HepG2 (cell line): ENCODE measurements at regions not wholly inside any gene's neighbourhood (a gene's known extent, or its start where the extent isn't known, plus 50 kb on each side); places are given as distances from the start of the nearest gene placed in this dataset.

Experiments used
- ATAC-seq: fragments of 200-7000 bp; cut with Tn5 transposase; 3 replicates; pipeline ENCODE4 v1.9.1; 2020; ENCODE audit warnings: mild to moderate bottlenecking, moderate library complexity
- BruUV-seq: library from RNA; stranded (reverse); fragments of 400-500 nt; replicated peaks from 2 replicates; lab custom pipeline; 2021; lab: Mats Ljungman, UMichigan
- CTCF ChIA-PET: fragments of 300-600 bp; formaldehyde crosslinking; extraction: SDS; loops from one replicate; lab custom pipeline; 2021; ENCODE audit warnings: low total read pairs, inconsistent platforms, low intra/inter-chr PET ratio; lab: Yijun Ruan, JAX
- POLR2A ChIA-PET: fragments of 350-600 bp; sonication (Branson Sonifier 250); formaldehyde crosslinking; loops from one replicate; lab custom pipeline; 2020; ENCODE audit warnings: antibody characterized with exemption, inconsistent platforms; lab: Yijun Ruan, JAX
- DNase-seq: peaks from one replicate; pipeline ENCODE4 v3.0.0-alpha.2; 2015; ENCODE audit warnings: low spot score
- FAIRE-seq: peaks from 3 replicates; lab custom pipeline; 2011; peaks lifted over from hg19 to GRCh38; lab: Jason Lieb, UNC
- H2AFZ ChIP-seq: one replicate; pipeline ENCODE4 v1.6.1; 2011; ENCODE audit warnings: low read length, inconsistent platforms
- H3K27ac ChIP-seq: fragments of 300-600 bp; 3 replicates; pipeline ENCODE4 v1.8.0; 2011; ENCODE audit warnings: mixed run types, mild to moderate bottlenecking, mixed read lengths, low read length, inconsistent platforms; ENCODE audit not compliant: insufficient read depth; ENCODE audit errors: extremely low read length
- H3K27me3 ChIP-seq, 2 experiments: fragments of 200-600 bp in 1 of 2; 2 replicates in 1 of 2; 3 replicates in 1 of 2; pipeline versions ENCODE4 v1.6.0 to v1.8.0; 2011; ENCODE audit warnings: low read length in 2 of 2, mild to moderate bottlenecking in 2 of 2, moderate library complexity in 2 of 2, inconsistent platforms in 1 of 2; ENCODE audit not compliant: insufficient read depth in 2 of 2, control insufficient read depth in 1 of 2
- H3K36me3 ChIP-seq, 2 experiments: fragments of 200-600 bp in 1 of 2; replicated peaks in 1 of 2; 2 replicates in 1 of 2; 3 replicates in 1 of 2; pipeline versions ENCODE4 v1.5.1 to v1.8.0; 2011; ENCODE audit warnings: low read length in 2 of 2, inconsistent platforms in 1 of 2; ENCODE audit not compliant: insufficient read depth in 2 of 2, control insufficient read depth in 1 of 2
- H3K4me1 ChIP-seq: 2 replicates; pipeline ENCODE4 v1.5.1; 2012; ENCODE audit warnings: low read length, inconsistent platforms; ENCODE audit not compliant: insufficient read depth
- H3K4me2 ChIP-seq: 2 replicates; pipeline ENCODE4 v1.6.0; 2011; ENCODE audit warnings: low read depth, low read length, inconsistent platforms
- H3K4me3 ChIP-seq, 3 experiments: fragments of 200-600 bp in 1 of 3; sonication (generic), shearing (Covaris generic) in 1 of 3; replicated peaks in 1 of 3; 2 replicates each; pipeline ENCODE4 v1.5.1; 2011 to 2016; ENCODE audit warnings: low read length in 3 of 3, inconsistent platforms in 2 of 3, low read depth in 2 of 3, mild to moderate bottlenecking in 2 of 3, control low read depth in 1 of 3, mixed read lengths in 1 of 3; ENCODE audit not compliant: insufficient read depth in 1 of 3
- H3K79me2 ChIP-seq: one replicate; pipeline ENCODE4 v1.6.1; 2011; ENCODE audit warnings: low read length, inconsistent platforms; ENCODE audit not compliant: insufficient read depth
- H3K9ac ChIP-seq: 2 replicates; pipeline ENCODE4 v1.6.0; 2011; ENCODE audit warnings: mild to moderate bottlenecking, low read depth, low read length, inconsistent platforms; ENCODE audit not compliant: insufficient read depth
- H3K9me3 ChIP-seq: 2 replicates; pipeline ENCODE4 v1.5.1; 2012; ENCODE audit warnings: mild to moderate bottlenecking, low read length
- H4K20me1 ChIP-seq: 2 replicates; pipeline ENCODE4 v1.6.0; 2011; ENCODE audit warnings: inconsistent platforms, mild to moderate bottlenecking, low read length, moderate library complexity; ENCODE audit not compliant: insufficient read depth
- DNMT3B ChIP-seq: conservative IDR thresholded peaks from 2 replicates; pipeline ENCODE4 v1.6.1; 2016; ENCODE audit warnings: missing biosample characterization, control low read depth
- EZH2 ChIP-seq: conservative IDR thresholded peaks from 2 replicates; pipeline ENCODE4 v1.6.1; 2012; ENCODE audit warnings: mild to moderate bottlenecking, low read depth, low read length, moderate library complexity
- GPN1 ChIP-seq: sonication (generic); formaldehyde crosslinking; IDR thresholded peaks from 2 replicates; pipeline ENCODE4 v1.5.1; 2020; ENCODE audit warnings: missing genetic modification reagents, borderline replicate concordance
- HMG20A ChIP-seq: IDR thresholded peaks from 2 replicates; pipeline ENCODE4 v1.6.1; 2016; ENCODE audit warnings: borderline replicate concordance
- HMGXB4 ChIP-seq, 2 experiments: sonication (generic) in 1 of 2; formaldehyde crosslinking in 1 of 2; IDR thresholded peaks; 2 replicates each; pipeline versions ENCODE4 v1.4.0 to v1.6.1; 2018 to 2020; ENCODE audit warnings: missing genetic modification reagents in 2 of 2, borderline replicate concordance in 1 of 2, low read depth in 1 of 2, mild to moderate bottlenecking in 1 of 2, missing biosample characterization in 1 of 2
- MTA1 ChIP-seq: sonication (generic); formaldehyde crosslinking; IDR thresholded peaks from 2 replicates; pipeline ENCODE4 v1.4.0; 2020; ENCODE audit warnings: missing genetic modification reagents, mild to moderate bottlenecking, borderline replicate concordance
- RAD21 ChIP-seq: fragments of 450-650 bp; formaldehyde crosslinking; IDR thresholded peaks from 2 replicates; pipeline ENCODE4 v1.5.0; 2020; ENCODE audit warnings: mild to moderate bottlenecking
- REXO4 ChIP-seq: sonication (generic); formaldehyde crosslinking; IDR thresholded peaks from 2 replicates; pipeline ENCODE4 v1.8.0; 2022; ENCODE audit warnings: missing genetic modification reagents, mild to moderate bottlenecking, borderline replicate concordance
- RFXANK ChIP-seq: IDR thresholded peaks from 2 replicates; pipeline ENCODE4 v1.6.1; 2016
- SAP130 ChIP-seq: IDR thresholded peaks from 2 replicates; pipeline ENCODE4 v1.6.1; 2016; ENCODE audit warnings: low read depth
- SNAPC4 ChIP-seq: sonication (generic); formaldehyde crosslinking; IDR thresholded peaks from 2 replicates; pipeline ENCODE4 v1.4.0; 2020; ENCODE audit warnings: mild to moderate bottlenecking, missing genetic modification reagents
- TFE3 ChIP-seq: IDR thresholded peaks from 2 replicates; pipeline ENCODE4 v1.6.1; 2016
- TMF1 ChIP-seq: sonication (generic); formaldehyde crosslinking; IDR thresholded peaks from 2 replicates; pipeline ENCODE4 v1.8.1; 2022; ENCODE audit warnings: low read depth, missing genetic modification reagents
- ZBTB7B ChIP-seq: sonication (generic); formaldehyde crosslinking; IDR thresholded peaks from 2 replicates; pipeline ENCODE4 v1.4.0; 2020; ENCODE audit warnings: missing genetic modification reagents
- ZNF20 ChIP-seq: sonication (generic); formaldehyde crosslinking; IDR thresholded peaks from 2 replicates; pipeline ENCODE4 v1.4.0; 2020; ENCODE audit warnings: mild to moderate bottlenecking, moderate library complexity, missing genetic modification reagents
- ZNF234 ChIP-seq: sonication (generic); formaldehyde crosslinking; conservative IDR thresholded peaks from 2 replicates; pipeline ENCODE4 v1.5.1; 2020; ENCODE audit warnings: mild to moderate bottlenecking, missing genetic modification reagents
- WGBS: methylation state at CpG from one replicate; pipeline ENCODE4 v1.1.6; 2017; ENCODE audit warnings: low lambda C conversion rate; 5-methylcytosine and 5-hydroxymethylcytosine counted together
- in situ Hi-C: cut with HindIII; loops from 2 replicates; pipeline ENCODE4 v1.10.0; 2017; ENCODE audit warnings: low pct_unique_long_range_greater_than_20kb; ENCODE audit not compliant: extremely low pct_ligation_motif_present
- intact Hi-C: fragments of 100-400 bp; cut with micrococcal nuclease; formaldehyde crosslinking; loops from one replicate; pipeline ENCODE4 v1.10.0; 2022; ENCODE audit not compliant: unreplicated experiment
- TF ChIP-seq, protein P1 (sequence below): sonication (generic); formaldehyde crosslinking; IDR thresholded peaks from 2 replicates; pipeline ENCODE4 v1.8.0; 2022; ENCODE audit warnings: missing genetic modification reagents, low read depth, mild to moderate bottlenecking, borderline replicate concordance

GRCh38 chr11:130616573-130616972 is 168.1 kb downstream of the ADAMTS15 start:
- DNase-seq: no peak
- H3K4me3 ChIP-seq: no peak overlapping the region
- WGBS: 17% methylated on average over 3 of the region's 3 CpGs
- BruUV-seq: no TSS peak
- no peaks in the 10 kb centered on the region for H3K4me1 ChIP-seq
- in situ Hi-C loops: no loop called here
- H3K27me3 ChIP-seq: peaks cover 0 to 8% of the 10 kb centered on the region in 2 experiments; a peak in 2 of 5 replicates
- H4K20me1 ChIP-seq: no peaks in the 10 kb centered on the region
- TF ChIP-seq ZNF20 (no peak), ZBTB7B (no peak), SNAPC4 (CRISPR knock-in tag) (no peak), ZNF234 (CRISPR knock-in tag) (no peak), REXO4 (CRISPR knock-in tag) (no peak), TMF1 (CRISPR knock-in tag) (no peak), HMGXB4 (CRISPR knock-in tag; IDR thresholded peaks at IDR 0.05; ENCODE audit: borderline replicate concordance in 1 of 2, low read depth in 1 of 2) (no peak), GPN1 (CRISPR knock-in tag) (no peak), HMG20A (CRISPR knock-in tag) (no peak), EZH2 (no peak), RFXANK (CRISPR knock-in tag) (no peak), TFE3 (CRISPR knock-in tag) (no peak), SAP130 (CRISPR knock-in tag) (no peak), MTA1 (CRISPR knock-in tag) (no peak), RAD21 (no peak), DNMT3B (CRISPR knock-in tag) (no peak)
- TF ChIP-seq, protein P1, sequence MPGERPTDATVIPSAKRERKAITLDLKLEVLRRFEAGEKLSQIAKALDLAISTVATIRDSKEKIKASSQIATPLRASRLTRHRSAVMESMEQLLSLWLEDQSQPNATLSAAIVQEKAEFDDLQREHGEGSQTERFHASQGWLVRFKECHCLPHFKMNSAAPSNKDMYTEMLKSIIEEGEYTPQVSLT (CRISPR knock-in tag): no peak
- TF ChIP-seq, all 625 proteins: peak for 0
- Histone ChIP-seq H3K36me3 (no peaks in the 10 kb centered on the region), H3K79me2 (no peaks in the 10 kb centered on the region), H3K4me2 (no peak overlapping the region), H2AFZ (no peak overlapping the region), H3K9ac (no peak overlapping the region), H3K9me3 (peaks cover 4% of the 10 kb centered on the region; the same call in 1 of the 2 replicates), H3K27ac (no peak overlapping the region)
- intact Hi-C loops: no loop called here
- FAIRE-seq (no peak), ATAC-seq (no peak)
- POLR2A ChIA-PET: no interaction called here
- CTCF ChIA-PET: no interaction called here
